Sigmoid colon (tissue), 4 donors: ENCODE measurements at regions not wholly inside any gene's neighbourhood (a gene's known extent, or its start where the extent isn't known, plus 50 kb on each side); places are given as distances from the start of the nearest gene placed in this dataset.

Experiments used
- CTCF ChIP-seq, 4 experiments: fragments of 450-650 bp in 3 of 4; fragments of 200-600 bp in 1 of 4; IDR thresholded peaks; one replicate each; pipeline ENCODE4 v1.5.1; 2016 to 2019; ENCODE audit warnings: antibody characterized with exemption in 4 of 4, mild to moderate bottlenecking in 3 of 4, moderate library complexity in 2 of 4
- POLR2AphosphoS5 ChIP-seq, 4 donors: sonication (generic); formaldehyde crosslinking; IDR thresholded peaks; one replicate each; pipeline ENCODE4 v1.6.1; 2017; ENCODE audit warnings: antibody characterized with exemption in 4 of 4

GRCh38 chr20:51938559-51939258 is 136.4 kb upstream of the SALL4 start:
- TF ChIP-seq POLR2AphosphoS5 (IDR thresholded peaks at IDR 0.05) (no peak), CTCF (IDR thresholded peaks at IDR 0.05) (no peak)
